Neuronal stem cell (in vitro differentiated cells): ENCODE measurements at regions not wholly inside any gene's neighbourhood (a gene's known extent, or its start where the extent isn't known, plus 50 kb on each side); places are given as distances from the start of the nearest gene placed in this dataset.

ENCODE experiments used
- DNase-seq: peaks from one replicate; pipeline ENCODE4 v3.0.0-alpha.2; 2013; ENCODE audit warnings: low spot score
- H2AFZ ChIP-seq: one replicate; pipeline ENCODE4 v1.6.1; 2013; ENCODE audit warnings: mild to moderate bottlenecking, low read length, inconsistent platforms
- H2AK5ac ChIP-seq: 2 replicates; pipeline ENCODE4 v1.6.1; 2013; ENCODE audit warnings: low read depth, mild to moderate bottlenecking, inconsistent platforms, low read length, moderate library complexity, mixed read lengths
- H2BK120ac ChIP-seq: 2 replicates; pipeline ENCODE4 v1.6.1; 2013; ENCODE audit warnings: low read depth, mild to moderate bottlenecking, inconsistent platforms, low read length, moderate library complexity, mixed read lengths
- H2BK12ac ChIP-seq: one replicate; pipeline ENCODE4 v1.6.1; 2013; ENCODE audit warnings: low read length, inconsistent platforms
- H2BK15ac ChIP-seq: 2 replicates; pipeline ENCODE4 v1.6.1; 2013; ENCODE audit warnings: mild to moderate bottlenecking, low read length, inconsistent platforms, mixed read lengths
- H2BK5ac ChIP-seq: one replicate; pipeline ENCODE4 v1.6.1; 2013; ENCODE audit warnings: inconsistent platforms, mild to moderate bottlenecking, low read length, moderate library complexity
- H3K14ac ChIP-seq: one replicate; pipeline ENCODE4 v1.6.1; 2013; ENCODE audit warnings: low read length, inconsistent platforms
- H3K18ac ChIP-seq: 2 replicates; pipeline ENCODE4 v1.6.1; 2013; ENCODE audit warnings: low read length, inconsistent platforms
- H3K23ac ChIP-seq: 2 replicates; pipeline ENCODE4 v1.6.1; 2013; ENCODE audit warnings: low read depth, mild to moderate bottlenecking, mixed read lengths, low read length, inconsistent platforms; ENCODE audit not compliant: poor library complexity
- H3K27ac ChIP-seq: replicated peaks from 3 replicates; pipeline ENCODE4 v1.5.1; 2013; ENCODE audit warnings: low read length, inconsistent platforms
- H3K27me3 ChIP-seq, 3 experiments: 2 replicates each; pipeline ENCODE4 v1.6.1; 2013; ENCODE audit warnings: low read length in 3 of 3, mild to moderate bottlenecking in 2 of 3, inconsistent platforms in 1 of 3, low read depth in 1 of 3, mixed read lengths in 1 of 3, moderate library complexity in 1 of 3; ENCODE audit not compliant: control insufficient read depth in 3 of 3, insufficient read depth in 3 of 3
- H3K36me3 ChIP-seq, 2 donors: replicated peaks in 1 of 2; 2 replicates each; pipeline ENCODE4 v1.6.1; 2013; ENCODE audit warnings: low read length in 2 of 2; ENCODE audit not compliant: control insufficient read depth in 2 of 2, insufficient read depth in 2 of 2
- H3K4ac ChIP-seq: 2 replicates; pipeline ENCODE4 v1.6.1; 2013; ENCODE audit warnings: inconsistent platforms, mild to moderate bottlenecking, low read length, moderate library complexity
- H3K4me1 ChIP-seq, 2 donors: 1 replicate in 1 of 2; 2 replicates in 1 of 2; pipeline ENCODE4 v1.6.1; 2013; ENCODE audit warnings: low read length in 2 of 2, low read depth in 1 of 2; ENCODE audit not compliant: control insufficient read depth in 2 of 2, insufficient read depth in 1 of 2
- H3K4me2 ChIP-seq: one replicate; pipeline ENCODE4 v1.6.1; 2013; ENCODE audit warnings: mild to moderate bottlenecking, low read length, inconsistent platforms; ENCODE audit not compliant: insufficient read depth, poor library complexity, severe bottlenecking
- H3K4me3 ChIP-seq, 2 donors: 2 replicates each; pipeline ENCODE4 v1.5.1; 2013; ENCODE audit warnings: low read length in 2 of 2, mild to moderate bottlenecking in 2 of 2, inconsistent platforms in 1 of 2, moderate library complexity in 1 of 2
- H3K79me1 ChIP-seq: one replicate; pipeline ENCODE4 v1.6.1; 2013; ENCODE audit warnings: low read depth, mild to moderate bottlenecking, inconsistent platforms, low read length, moderate library complexity
- H3K9ac ChIP-seq: one replicate; pipeline ENCODE4 v1.6.1; 2013; ENCODE audit warnings: mild to moderate bottlenecking, low read depth, low read length, inconsistent platforms; ENCODE audit not compliant: poor library complexity
- H3K9me3 ChIP-seq, 2 donors: replicated peaks in 1 of 2; 2 replicates each; pipeline versions ENCODE3 to v1.6.1; 2013; ENCODE audit warnings: low read length in 2 of 2, mild to moderate bottlenecking in 2 of 2, inconsistent platforms in 1 of 2, low read depth in 1 of 2, mixed read lengths in 1 of 2, moderate library complexity in 1 of 2; ENCODE audit not compliant: control insufficient read depth in 2 of 2, insufficient read depth in 1 of 2
- H4K8ac ChIP-seq: one replicate; pipeline ENCODE4 v1.6.1; 2013; ENCODE audit warnings: low read depth, mild to moderate bottlenecking, inconsistent platforms, low read length, moderate library complexity
- H4K91ac ChIP-seq: one replicate; pipeline ENCODE4 v1.6.1; 2013; ENCODE audit warnings: low read length, low read depth, mild to moderate bottlenecking, inconsistent platforms; ENCODE audit not compliant: poor library complexity
- WGBS, 2 donors: extraction: QIAGEN DNeasy Blood & Tissue Kit; methylation state at CpG; one replicate each; pipeline ENCODE4 v1.1.7; 2013; ENCODE audit warnings: missing lambda C conversion rate in 2 of 2, mixed read lengths in 1 of 2; ENCODE audit not compliant: insufficient read length in 2 of 2, insufficient replicate concordance in 1 of 2; ENCODE audit errors: extremely low coverage in 2 of 2; 5-methylcytosine and 5-hydroxymethylcytosine counted together

GRCh38 chr4:132660181-132660580 is 488.9 kb upstream of the PCDH10 start:
- no peaks in the 10 kb centered on the region for H3K4me1 ChIP-seq
- no peak overlapping the region for H3K27ac ChIP-seq
- H3K9ac ChIP-seq: no peak overlapping the region
- no peak overlapping the region for H3K4me3 ChIP-seq
- H3K79me1 ChIP-seq: no peaks in the 10 kb centered on the region
- no peak overlapping the region for H4K8ac ChIP-seq
- H2BK15ac ChIP-seq: no peak overlapping the region
- no peak overlapping the region for H4K91ac ChIP-seq
- no peak overlapping the region for H2BK12ac ChIP-seq
- no peak overlapping the region for H3K4ac ChIP-seq
- WGBS, 2 donors: no CpG with 5 or more reads among the region's 1 CpG
- H3K23ac ChIP-seq: no peak overlapping the region
- H3K36me3 ChIP-seq: no peaks in the 10 kb centered on the region
- H3K27me3 ChIP-seq: no peaks in the 10 kb centered on the region
- DNase-seq: no peak
- no peak overlapping the region for H3K18ac ChIP-seq
- no peak overlapping the region for H2AFZ ChIP-seq
- H3K4me2 ChIP-seq: no peak overlapping the region
- no peak overlapping the region for H2AK5ac ChIP-seq
- H2BK120ac ChIP-seq: no peak overlapping the region
- no peak overlapping the region for H2BK5ac ChIP-seq
- peaks cover 5 to 21% of the 10 kb centered on the region in 2 donors for H3K9me3 ChIP-seq
- no peak overlapping the region for H3K14ac ChIP-seq

GRCh38 chr4:132662456-132662855 is 486.6 kb upstream of the PCDH10 start:
- Histone ChIP-seq H2AFZ (peak overlapping the region; percentile 45), H4K91ac (no peak overlapping the region), H3K23ac (no peak overlapping the region), H2AK5ac (no peak overlapping the region), H3K27me3 (no peaks in the 10 kb centered on the region), H3K4me1 (no peaks in the 10 kb centered on the region), H3K9ac (no peak overlapping the region), H3K27ac (no peak overlapping the region), H3K36me3 (no peaks in the 10 kb centered on the region), H2BK5ac (no peak overlapping the region), H3K18ac (no peak overlapping the region), H3K79me1 (no peaks in the 10 kb centered on the region), H3K4me3 (no peak overlapping the region), H2BK15ac (no peak overlapping the region), H3K4ac (no peak overlapping the region), H2BK12ac (no peak overlapping the region), H4K8ac (no peak overlapping the region), H3K4me2 (no peak overlapping the region), H2BK120ac (no peak overlapping the region), H3K14ac (no peak overlapping the region), H3K9me3 (peaks cover 5 to 7% of the 10 kb centered on the region in 2 donors)
- no peak for DNase-seq
- WGBS, 2 donors: no CpG with 5 or more reads among the region's 1 CpG

GRCh38 chr4:132669786-132670185 is 479.3 kb upstream of the PCDH10 start:
- WGBS, 2 donors: no CpG with 5 or more reads among the region's 1 CpG

GRCh38 chr4:132670557-132670956 is 478.5 kb upstream of the PCDH10 start:
- Histone ChIP-seq H3K4me2 (no peak overlapping the region), H3K4ac (no peak overlapping the region), H3K9ac (no peak overlapping the region), H2BK12ac (no peak overlapping the region), H3K23ac (no peak overlapping the region), H4K8ac (no peak overlapping the region), H3K4me1 (no peaks in the 10 kb centered on the region), H2AK5ac (no peak overlapping the region), H3K14ac (no peak overlapping the region), H3K27ac (no peak overlapping the region), H2BK15ac (no peak overlapping the region), H3K79me1 (no peaks in the 10 kb centered on the region), H2BK5ac (no peak overlapping the region), H2AFZ (no peak overlapping the region), H3K36me3 (no peaks in the 10 kb centered on the region), H3K18ac (no peak overlapping the region), H3K27me3 (no peaks in the 10 kb centered on the region), H3K9me3 (no peaks in the 10 kb centered on the region), H2BK120ac (no peak overlapping the region), H3K4me3 (no peak overlapping the region), H4K91ac (no peak overlapping the region)
- no CpG with 5 or more reads among the region's 1 CpG for WGBS, 2 donors
- no peak for DNase-seq

More at GRCh38 chr4:132669786-132670185, 479.3 kb upstream of the PCDH10 start:
- no peak overlapping the region for H3K18ac ChIP-seq
- H2BK120ac ChIP-seq: no peak overlapping the region
- H4K8ac ChIP-seq: no peak overlapping the region
- no peak overlapping the region for H3K4ac ChIP-seq
- H3K4me2 ChIP-seq: no peak overlapping the region
- no peaks in the 10 kb centered on the region for H3K36me3 ChIP-seq
- H3K4me3 ChIP-seq: no peak overlapping the region
- H3K14ac ChIP-seq: no peak overlapping the region
- no peak overlapping the region for H4K91ac ChIP-seq
- H2BK12ac ChIP-seq: no peak overlapping the region
- no peaks in the 10 kb centered on the region for H3K79me1 ChIP-seq
- no peak overlapping the region for H3K9ac ChIP-seq
- no peak overlapping the region for H2BK15ac ChIP-seq
- no peak overlapping the region for H2AFZ ChIP-seq
- no peaks in the 10 kb centered on the region for H3K9me3 ChIP-seq
- no peak overlapping the region for H3K23ac ChIP-seq
- H2AK5ac ChIP-seq: no peak overlapping the region
- H3K4me1 ChIP-seq: no peaks in the 10 kb centered on the region
- no peak for DNase-seq
- H3K27me3 ChIP-seq: no peaks in the 10 kb centered on the region
- no peak overlapping the region for H3K27ac ChIP-seq
- H2BK5ac ChIP-seq: no peak overlapping the region
